ENCODE measurements at regions not wholly inside any gene's neighbourhood (a gene's known extent, or its start where the extent isn't known, plus 50 kb on each side); places are given as distances from the start of the nearest gene placed in this dataset.

DNA sequence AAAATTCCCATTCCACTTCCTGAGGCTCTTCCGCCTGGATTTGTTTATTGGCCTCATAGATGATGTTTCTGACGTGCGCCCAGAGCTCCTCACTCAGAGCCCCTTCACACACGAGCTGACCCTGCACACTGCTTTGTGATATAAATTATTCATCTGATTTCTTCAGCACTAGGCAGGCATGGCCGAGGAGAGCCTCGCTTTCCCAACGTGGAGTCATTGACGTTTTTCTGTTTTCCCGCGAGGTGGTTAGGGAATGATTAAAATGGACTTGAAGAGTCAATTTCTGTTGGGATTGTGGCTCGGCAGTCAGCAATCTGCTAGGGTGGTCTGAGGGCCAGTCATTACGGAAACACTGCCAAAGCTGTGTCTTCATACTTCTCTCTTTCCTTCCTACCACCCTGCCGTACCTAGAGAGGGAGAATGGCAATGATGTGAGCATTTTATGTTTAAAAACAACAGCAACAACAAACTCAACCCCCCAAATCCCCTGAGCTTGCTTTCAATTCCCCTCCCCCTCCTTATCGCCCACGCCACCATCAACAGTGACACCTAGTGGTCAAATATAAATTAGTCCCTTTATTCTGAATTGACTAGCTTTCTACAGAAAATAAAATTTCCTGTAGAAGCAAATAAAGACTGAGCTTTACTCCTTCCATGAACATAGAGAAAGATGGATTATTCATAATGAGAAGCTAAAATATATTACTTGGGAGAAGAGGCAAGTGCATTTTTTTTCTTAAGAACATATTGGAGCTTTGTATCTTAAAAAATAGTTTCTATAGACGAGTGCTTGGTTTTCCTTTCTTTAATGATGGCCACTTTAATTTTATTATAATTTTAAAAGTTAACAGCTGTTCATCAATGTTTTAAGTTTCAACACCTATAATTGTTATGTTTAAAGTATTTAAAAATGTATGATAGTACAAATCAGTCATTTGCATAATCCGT is 285.1 kb downstream of the MTX2 start:
- Histone ChIP-seq H3K36me3 (ENCODE audit: control insufficient read depth, insufficient read depth, low read length) (no peaks in the 10 kb centered on the region), H3K27me3 (ENCODE audit: control insufficient read depth, insufficient read depth, low read length) (peaks cover 3% of the 10 kb centered on the region), H3K4me1 (ENCODE audit: control insufficient read depth, insufficient read depth, low read length) (peaks cover 16% of the 10 kb centered on the region), H3K9me3 (replicated peaks; ENCODE audit: control insufficient read depth, low read depth, low read length) (no peaks in the 10 kb centered on the region), H3K27ac (ENCODE audit: low read length) (peak overlapping the region; percentile 93), H3K4me3 (ENCODE audit: low read length) (peak overlapping the region; percentile 38)
- peak; percentile 90 for DNase-seq
- no CpG with 5 or more reads among the region's 17 CpGs for WGBS (ENCODE audit: insufficient coverage)

- no peak overlapping the region for H3K27ac ChIP-seq (ENCODE audit: low read length)
- peaks cover 3% of the 10 kb centered on the region for H3K27me3 ChIP-seq (ENCODE audit: control insufficient read depth, insufficient read depth, low read length)
- peaks cover 16% of the 10 kb centered on the region for H3K4me1 ChIP-seq (ENCODE audit: control insufficient read depth, insufficient read depth, low read length)
- no CpG with 5 or more reads among the region's 5 CpGs for WGBS (ENCODE audit: insufficient coverage)
- no peak for DNase-seq
- H3K4me3 ChIP-seq (ENCODE audit: low read length), result no peak overlapping the region
- no peaks in the 10 kb centered on the region for H3K9me3 ChIP-seq (replicated peaks; ENCODE audit: control insufficient read depth, low read depth, low read length)
- no peaks in the 10 kb centered on the region for H3K36me3 ChIP-seq (ENCODE audit: control insufficient read depth, insufficient read depth, low read length)
Measured at GRCh38 chr2:176555112-176555511, 285.9 kb downstream of the MTX2 start.

DNA sequence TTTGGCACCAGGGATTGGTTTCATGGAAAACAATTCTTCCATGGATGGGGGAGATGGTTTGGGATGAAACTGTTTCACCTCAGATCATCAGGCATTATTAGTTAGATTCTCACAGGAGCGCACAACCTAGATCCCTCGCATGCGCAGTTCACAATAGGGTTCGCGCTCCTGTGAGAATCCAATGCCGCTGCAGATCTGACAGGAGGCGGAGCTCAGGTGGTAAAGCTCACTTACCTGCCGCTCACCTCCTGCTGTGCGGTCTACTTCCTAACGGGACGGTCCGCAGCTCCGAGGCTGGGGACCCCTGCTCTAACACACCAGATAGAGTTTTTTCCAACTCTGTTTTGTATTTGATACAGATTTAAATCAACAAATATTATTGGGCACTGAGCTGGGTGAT is 286.5 kb downstream of the MTX2 start:
- 86% methylated on average over 7 of the region's 13 CpGs for WGBS (ENCODE audit: insufficient coverage)
- H3K27me3 ChIP-seq (ENCODE audit: control insufficient read depth, insufficient read depth, low read length), result peaks cover 3% of the 10 kb centered on the region

DNA sequence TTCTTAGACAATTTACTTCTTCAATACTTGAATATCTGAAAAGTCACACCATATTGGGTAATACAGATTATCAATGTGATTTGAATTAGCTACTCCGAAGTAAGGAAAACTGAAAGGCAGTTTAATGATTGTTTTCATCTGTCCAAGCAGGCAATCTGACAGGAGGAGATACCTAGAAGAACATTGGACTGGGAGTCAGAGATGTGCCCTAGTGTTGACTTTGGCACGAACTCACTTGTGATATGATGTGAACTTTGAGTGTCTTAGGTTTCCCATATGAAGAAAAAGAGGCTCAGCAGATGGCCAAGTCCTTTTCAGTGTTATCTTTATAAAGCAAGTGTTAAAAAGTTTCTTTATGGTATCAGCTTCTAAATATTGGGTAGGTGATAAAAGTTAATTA is 287.1 kb downstream of the MTX2 start:
- H3K27me3 ChIP-seq (ENCODE audit: control insufficient read depth, insufficient read depth, low read length), result peaks cover 3% of the 10 kb centered on the region

More for the DNA sequence above, 286.5 kb downstream of the MTX2 start:
- peaks cover 16% of the 10 kb centered on the region for H3K4me1 ChIP-seq (ENCODE audit: control insufficient read depth, insufficient read depth, low read length)
- no peak for DNase-seq
- H3K4me3 ChIP-seq (ENCODE audit: low read length), result no peak overlapping the region
- no peak overlapping the region for H3K27ac ChIP-seq (ENCODE audit: low read length)
- H3K36me3 ChIP-seq (ENCODE audit: control insufficient read depth, insufficient read depth, low read length), result no peaks in the 10 kb centered on the region
- no peaks in the 10 kb centered on the region for H3K9me3 ChIP-seq (replicated peaks; ENCODE audit: control insufficient read depth, low read depth, low read length)

GRCh38 chr2:176557821-176558220 is 288.6 kb downstream of the MTX2 start:
- DNase-seq, result no peak
- WGBS (ENCODE audit: insufficient coverage), result no CpG with 5 or more reads among the region's 1 CpG
- H3K27ac ChIP-seq (ENCODE audit: low read length), result no peak overlapping the region
- H3K4me3 ChIP-seq (ENCODE audit: low read length), result no peak overlapping the region
- peaks cover 3% of the 10 kb centered on the region for H3K27me3 ChIP-seq (ENCODE audit: control insufficient read depth, insufficient read depth, low read length)
- peaks cover 12% of the 10 kb centered on the region for H3K4me1 ChIP-seq (ENCODE audit: control insufficient read depth, insufficient read depth, low read length)
- no peaks in the 10 kb centered on the region for H3K9me3 ChIP-seq (replicated peaks; ENCODE audit: control insufficient read depth, low read depth, low read length)
- H3K36me3 ChIP-seq (ENCODE audit: control insufficient read depth, insufficient read depth, low read length), result no peaks in the 10 kb centered on the region

More for the DNA sequence above, 287.1 kb downstream of the MTX2 start:
- no peak for DNase-seq
- Histone ChIP-seq H3K9me3 (replicated peaks; ENCODE audit: control insufficient read depth, low read depth, low read length) (no peaks in the 10 kb centered on the region), H3K4me1 (ENCODE audit: control insufficient read depth, insufficient read depth, low read length) (peaks cover 16% of the 10 kb centered on the region), H3K4me3 (ENCODE audit: low read length) (no peak overlapping the region), H3K36me3 (ENCODE audit: control insufficient read depth, insufficient read depth, low read length) (no peaks in the 10 kb centered on the region), H3K27ac (ENCODE audit: low read length) (no peak overlapping the region)
- 100% methylated on average over 2 of the region's 2 CpGs for WGBS (ENCODE audit: insufficient coverage)

- 80% methylated on average over 2 of the region's 4 CpGs for WGBS (ENCODE audit: insufficient coverage)
- Histone ChIP-seq H3K4me1 (ENCODE audit: control insufficient read depth, insufficient read depth, low read length) (peaks cover 8% of the 10 kb centered on the region), H3K27ac (ENCODE audit: low read length) (no peak overlapping the region), H3K27me3 (ENCODE audit: control insufficient read depth, insufficient read depth, low read length) (peaks cover 3% of the 10 kb centered on the region), H3K9me3 (replicated peaks; ENCODE audit: control insufficient read depth, low read depth, low read length) (no peaks in the 10 kb centered on the region), H3K36me3 (ENCODE audit: control insufficient read depth, insufficient read depth, low read length) (no peaks in the 10 kb centered on the region), H3K4me3 (ENCODE audit: low read length) (no peak overlapping the region)
- DNase-seq, result peak; percentile 54
Measured at GRCh38 chr2:176558574-176559140, 289.4 kb downstream of the MTX2 start.

DNA sequence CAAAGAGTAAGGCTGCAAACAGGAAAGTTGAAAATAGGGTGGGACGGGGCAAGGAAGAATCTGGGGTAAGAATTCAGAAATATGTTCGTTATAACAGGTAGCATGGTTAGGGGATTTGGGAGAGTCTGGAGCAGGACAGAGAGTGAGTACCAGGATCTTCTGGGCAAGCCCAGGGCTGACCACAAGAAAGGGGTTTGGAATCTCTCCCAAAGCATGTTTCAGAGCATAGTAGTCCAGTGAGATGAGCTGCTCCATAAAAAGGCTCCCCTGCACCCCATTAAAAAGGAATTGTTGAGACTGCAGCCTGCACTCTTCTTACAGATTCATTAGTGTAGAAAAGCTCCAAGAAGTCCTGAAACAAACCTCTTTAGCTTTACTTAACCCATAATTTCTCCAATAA is 291.1 kb downstream of the MTX2 start:
- Histone ChIP-seq H3K4me1 (ENCODE audit: control insufficient read depth, insufficient read depth, low read length) (peaks cover 2% of the 10 kb centered on the region), H3K27ac (ENCODE audit: low read length) (no peak overlapping the region), H3K27me3 (ENCODE audit: control insufficient read depth, insufficient read depth, low read length) (peaks cover 3% of the 10 kb centered on the region), H3K4me3 (ENCODE audit: low read length) (no peak overlapping the region), H3K36me3 (ENCODE audit: control insufficient read depth, insufficient read depth, low read length) (no peaks in the 10 kb centered on the region), H3K9me3 (replicated peaks; ENCODE audit: control insufficient read depth, low read depth, low read length) (no peaks in the 10 kb centered on the region)
- no peak for DNase-seq
- no CpG with 5 or more reads among the region's 2 CpGs for WGBS (ENCODE audit: insufficient coverage)

- H3K9me3 ChIP-seq (replicated peaks; ENCODE audit: control insufficient read depth, low read depth, low read length), result no peaks in the 10 kb centered on the region
- no peak overlapping the region for H3K27ac ChIP-seq (ENCODE audit: low read length)
- peaks cover 11% of the 10 kb centered on the region for H3K4me1 ChIP-seq (ENCODE audit: control insufficient read depth, insufficient read depth, low read length)
- H3K36me3 ChIP-seq (ENCODE audit: control insufficient read depth, insufficient read depth, low read length), result no peaks in the 10 kb centered on the region
- no peak overlapping the region for H3K4me3 ChIP-seq (ENCODE audit: low read length)
- WGBS (ENCODE audit: insufficient coverage), result 48% methylated on average over 3 of the region's 4 CpGs
- no peaks in the 10 kb centered on the region for H3K27me3 ChIP-seq (ENCODE audit: control insufficient read depth, insufficient read depth, low read length)
- no peak for DNase-seq
Measured at GRCh38 chr2:176561706-176562105, 292.5 kb downstream of the MTX2 start.

- 50% methylated on average over 3 of the region's 4 CpGs for WGBS (ENCODE audit: insufficient coverage)
- H3K27ac ChIP-seq (ENCODE audit: low read length), result no peak overlapping the region
- no peaks in the 10 kb centered on the region for H3K36me3 ChIP-seq (ENCODE audit: control insufficient read depth, insufficient read depth, low read length)
- no peaks in the 10 kb centered on the region for H3K27me3 ChIP-seq (ENCODE audit: control insufficient read depth, insufficient read depth, low read length)
- peaks cover 11% of the 10 kb centered on the region for H3K4me1 ChIP-seq (ENCODE audit: control insufficient read depth, insufficient read depth, low read length)
- no peak for DNase-seq
- no peaks in the 10 kb centered on the region for H3K9me3 ChIP-seq (replicated peaks; ENCODE audit: control insufficient read depth, low read depth, low read length)
- no peak overlapping the region for H3K4me3 ChIP-seq (ENCODE audit: low read length)
Measured at GRCh38 chr2:176562359-176563078, 293.3 kb downstream of the MTX2 start.
